SK-N-SH treated with all-trans-retinoic acid at 6 μM for 48 hours (cell line): ENCODE measurements at regions not wholly inside any gene's neighbourhood (a gene's known extent, or its start where the extent isn't known, plus 50 kb on each side); places are given as distances from the start of the nearest gene placed in this dataset.

ENCODE experiments used
- ATAC-seq: fragments of 200-7000 bp; cut with Tn5 transposase; 3 replicates; pipeline ENCODE4 v1.9.1; 2020; ENCODE audit warnings: mild to moderate bottlenecking, moderate library complexity
- ARNTL ChIP-seq: fragments of 450-650 bp; formaldehyde crosslinking; IDR thresholded peaks from 2 replicates; pipeline ENCODE4 v1.5.0; 2020; ENCODE audit warnings: low read depth, mild to moderate bottlenecking, moderate library complexity, borderline replicate concordance
- BACH2 ChIP-seq: fragments of 250-450 bp; sonication (Bioruptor Pico); IDR thresholded peaks from 2 replicates; pipeline ENCODE4 v1.9.0; 2021; ENCODE audit warnings: mild to moderate bottlenecking, borderline replicate concordance
- CREB5 ChIP-seq: fragments of 250-450 bp; sonication (Bioruptor Pico); IDR thresholded peaks from 2 replicates; pipeline ENCODE4 v1.5.1; 2020; ENCODE audit warnings: low read depth, mild to moderate bottlenecking, moderate library complexity
- CSDC2 ChIP-seq: fragments of 250-450 bp; sonication (Bioruptor Pico); IDR thresholded peaks from 2 replicates; pipeline ENCODE4 v1.5.0; 2020; ENCODE audit warnings: mild to moderate bottlenecking, moderate library complexity
- CSRNP3 ChIP-seq: fragments of 250-450 bp; sonication (Bioruptor Pico); IDR thresholded peaks from 2 replicates; pipeline ENCODE4 v1.5.1; 2021; ENCODE audit warnings: mild to moderate bottlenecking, moderate library complexity
- ESRRG ChIP-seq: fragments of 250-450 bp; sonication (Bioruptor Pico); IDR thresholded peaks from 2 replicates; pipeline ENCODE4 v1.6.1; 2021; ENCODE audit warnings: mild to moderate bottlenecking
- GLIS3 ChIP-seq: fragments of 250-450 bp; sonication (Bioruptor Pico); IDR thresholded peaks from 2 replicates; pipeline ENCODE4 v1.5.0; 2020; ENCODE audit warnings: mild to moderate bottlenecking, moderate library complexity
- ISL1 ChIP-seq: fragments of 250-450 bp; sonication (Bioruptor Pico); IDR thresholded peaks from 2 replicates; pipeline ENCODE4 v2.1.2; 2022; ENCODE audit warnings: mild to moderate bottlenecking, moderate library complexity
- OSR1 ChIP-seq: fragments of 250-450 bp; sonication (Bioruptor Pico); IDR thresholded peaks from 2 replicates; pipeline ENCODE4 v1.8.0; 2022; ENCODE audit warnings: moderate library complexity, mild to moderate bottlenecking, inconsistent platforms
- PATZ1 ChIP-seq: fragments of 250-450 bp; sonication (Bioruptor Pico); IDR thresholded peaks from 2 replicates; pipeline ENCODE4 v1.8.0; 2020; ENCODE audit warnings: mild to moderate bottlenecking, moderate library complexity, borderline replicate concordance
- PPARA ChIP-seq: fragments of 250-450 bp; sonication (Bioruptor Pico); IDR thresholded peaks from 2 replicates; pipeline ENCODE4 v1.5.0; 2020; ENCODE audit warnings: mild to moderate bottlenecking, borderline replicate concordance
- RARB ChIP-seq: fragments of 250-450 bp; sonication (Bioruptor Pico); IDR thresholded peaks from 2 replicates; pipeline ENCODE4 v1.8.0; 2021; ENCODE audit warnings: mild to moderate bottlenecking, moderate library complexity
- SNAI2 ChIP-seq: fragments of 250-450 bp; sonication (Bioruptor Pico); IDR thresholded peaks from 2 replicates; pipeline ENCODE4 v1.5.0; 2020; ENCODE audit warnings: mild to moderate bottlenecking, moderate library complexity
- TCF4 ChIP-seq: fragments of 250-450 bp; sonication (Bioruptor Pico); IDR thresholded peaks from 2 replicates; pipeline ENCODE4 v1.8.0; 2021; ENCODE audit warnings: mild to moderate bottlenecking, moderate library complexity, borderline replicate concordance
- TOX ChIP-seq: fragments of 250-450 bp; sonication (Bioruptor Pico); IDR thresholded peaks from 2 replicates; pipeline ENCODE4 v1.8.0; 2021; ENCODE audit warnings: mild to moderate bottlenecking, moderate library complexity, borderline replicate concordance
- TSHZ2 ChIP-seq: fragments of 250-450 bp; sonication (Bioruptor Pico); IDR thresholded peaks from 2 replicates; pipeline ENCODE4 v1.5.0; 2020; ENCODE audit warnings: mild to moderate bottlenecking, moderate library complexity
- ZC3H10 ChIP-seq: fragments of 250-450 bp; sonication (Bioruptor Pico); IDR thresholded peaks from 2 replicates; pipeline ENCODE4 v1.5.1; 2021; ENCODE audit warnings: mild to moderate bottlenecking, moderate library complexity
- ZNF565 ChIP-seq: fragments of 450-650 bp; formaldehyde crosslinking; conservative IDR thresholded peaks from 2 replicates; pipeline ENCODE4 v1.5.0; 2020; ENCODE audit warnings: low read depth, mild to moderate bottlenecking, moderate library complexity
- ZNF8 ChIP-seq: fragments of 450-650 bp; formaldehyde crosslinking; IDR thresholded peaks from 2 replicates; pipeline ENCODE4 v1.5.0; 2020; ENCODE audit warnings: mild to moderate bottlenecking, moderate library complexity

GRCh38 chr14:65228956-65229747, 126.8 kb upstream of the MAX start (continued):
- TF ChIP-seq PPARA (CRISPR knock-in tag) (no peak), CSDC2 (CRISPR knock-in tag) (no peak)

- TF ChIP-seq ZNF8 (CRISPR knock-in tag) (no peak), BACH2 (CRISPR knock-in tag) (no peak), SNAI2 (peak; percentile 35; the same call in 1 of the 2 replicates), ISL1 (CRISPR knock-in tag) (peak; percentile 58), TOX (no peak), TCF4 (CRISPR knock-in tag) (0 out of 2 replicates have a peak, but pooled peaks have one; percentile 14), CSDC2 (CRISPR knock-in tag) (peak; percentile 16; the same call in 1 of the 2 replicates)
- TF ChIP-seq, all 23 proteins: peak for 4
- ATAC-seq, result peak; percentile 80
These were observed 127.7 kb upstream of the MAX start for GRCh38 chr14:65229748-65230728.

- no peak for TF ChIP-seq RARB (CRISPR knock-in tag)
- TF ChIP-seq CSDC2 (CRISPR knock-in tag), result no peak
- no peak for TF ChIP-seq ZC3H10 (CRISPR knock-in tag)
- ATAC-seq, result no peak
These were observed 129.1 kb upstream of the MAX start for GRCh38 chr14:65231286-65231980.

- TF ChIP-seq ZC3H10 (CRISPR knock-in tag), result no peak
- no peak for TF ChIP-seq ESRRG (CRISPR knock-in tag)
- TF ChIP-seq RARB (CRISPR knock-in tag), result no peak
- TF ChIP-seq PATZ1 (CRISPR knock-in tag), result no peak
- TF ChIP-seq, all 23 proteins: peak for 0
- ATAC-seq, result no peak
These were observed 132.5 kb upstream of the MAX start for GRCh38 chr14:65234752-65235361.

- ATAC-seq, result no peak
- TF ChIP-seq CSRNP3 (no peak), OSR1 (CRISPR knock-in tag) (no peak), TOX (no peak), TCF4 (CRISPR knock-in tag) (no peak), ISL1 (CRISPR knock-in tag) (no peak), BACH2 (CRISPR knock-in tag) (no peak), GLIS3 (CRISPR knock-in tag) (no peak), PPARA (CRISPR knock-in tag) (no peak), TSHZ2 (CRISPR knock-in tag) (no peak), ARNTL (CRISPR knock-in tag) (no peak), ZNF565 (CRISPR knock-in tag) (no peak), PATZ1 (CRISPR knock-in tag) (no peak), SNAI2 (no peak), CREB5 (CRISPR knock-in tag) (no peak)
These were observed 134.9 kb upstream of the MAX start for GRCh38 chr14:65237023-65237814.
